GM18508 (cell line): ENCODE measurements at regions not wholly inside any gene's neighbourhood (a gene's known extent, or its start where the extent isn't known, plus 50 kb on each side); places are given as distances from the start of the nearest gene placed in this dataset.

ENCODE experiments used
- ATAC-seq: cut with Tn5 transposase; IDR thresholded peaks from one replicate; pipeline ENCODE4 v1.9.1; 2021; ENCODE audit warnings: moderate number of reproducible peaks; ENCODE audit not compliant: insufficient read depth, unreplicated experiment

- ATAC-seq = no peak
Measured at GRCh38 chr18:21991886-21992285, 177.5 kb upstream of the GATA6 start.

- no peak for ATAC-seq
Measured at GRCh38 chr18:21996351-21996826, 173.0 kb upstream of the GATA6 start.

- ATAC-seq = no peak
Measured at GRCh38 chr18:21997207-21998143, 171.9 kb upstream of the GATA6 start.

- ATAC-seq = no peak
Measured at GRCh38 chr18:21998486-21998885, 170.9 kb upstream of the GATA6 start.

GRCh38 chr18:22001912-22002487 is 167.4 kb upstream of the GATA6 start:
- no peak for ATAC-seq

GRCh38 chr18:22005191-22005841 is 164.1 kb upstream of the GATA6 start:
- no peak for ATAC-seq

GRCh38 chr18:22006458-22006857 is 162.9 kb upstream of the GATA6 start:
- ATAC-seq = no peak

- no peak for ATAC-seq
Measured at GRCh38 chr18:22009242-22009641, 160.1 kb upstream of the GATA6 start.

- ATAC-seq = no peak
Measured at GRCh38 chr18:22013993-22014392, 155.4 kb upstream of the GATA6 start.

GRCh38 chr18:22015156-22015555 is 154.2 kb upstream of the GATA6 start:
- no peak for ATAC-seq

- ATAC-seq = no peak
Measured at GRCh38 chr18:22018366-22018765, 151.0 kb upstream of the GATA6 start.

GRCh38 chr18:22019193-22019592 is 150.2 kb upstream of the GATA6 start:
- ATAC-seq = no peak

GRCh38 chr18:22020127-22020866 is 149.1 kb upstream of the GATA6 start:
- no peak for ATAC-seq

- no peak for ATAC-seq
Measured at GRCh38 chr18:22020867-22021370, 148.5 kb upstream of the GATA6 start.

- no peak for ATAC-seq
Measured at GRCh38 chr18:22021701-22022100, 147.7 kb upstream of the GATA6 start.

- no peak for ATAC-seq
Measured at GRCh38 chr18:22024924-22025323, 144.5 kb upstream of the GATA6 start.

- no peak for ATAC-seq
Measured at GRCh38 chr18:22026362-22026761, 143.0 kb upstream of the GATA6 start.

- no peak for ATAC-seq
Measured at GRCh38 chr18:22026889-22027288, 142.5 kb upstream of the GATA6 start.

GRCh38 chr18:22031611-22032010 is 137.8 kb upstream of the GATA6 start:
- ATAC-seq = no peak

GRCh38 chr18:22032392-22032961 is 136.9 kb upstream of the GATA6 start:
- no peak for ATAC-seq
